ENCODE measurements at regions not wholly inside any gene's neighbourhood (a gene's known extent, or its start where the extent isn't known, plus 50 kb on each side); places are given as distances from the start of the nearest gene placed in this dataset.
"Not testable (repeated sequence)": the region's sequence is repeated elsewhere in the genome, so short reads cannot be mapped to it uniquely, and the experiment has no call there.

- TF ChIP-seq ZNF114 (tag by site-specific recombination; IDR thresholded peaks at IDR 0.05), result no peak
- TF ChIP-seq ZNF24 (tag by site-specific recombination; IDR thresholded peaks at IDR 0.05), result no peak
- TF ChIP-seq ZNF223 (tag by site-specific recombination; IDR thresholded peaks at IDR 0.05), result no peak
- no peak for TF ChIP-seq ZNF354C (tag by site-specific recombination; IDR thresholded peaks at IDR 0.05; ENCODE audit: borderline replicate concordance, low read depth)
Observed at GRCh38 chr5:124614105-124614504, 132.3 kb downstream of the ZNF608 start (continued).

DNA sequence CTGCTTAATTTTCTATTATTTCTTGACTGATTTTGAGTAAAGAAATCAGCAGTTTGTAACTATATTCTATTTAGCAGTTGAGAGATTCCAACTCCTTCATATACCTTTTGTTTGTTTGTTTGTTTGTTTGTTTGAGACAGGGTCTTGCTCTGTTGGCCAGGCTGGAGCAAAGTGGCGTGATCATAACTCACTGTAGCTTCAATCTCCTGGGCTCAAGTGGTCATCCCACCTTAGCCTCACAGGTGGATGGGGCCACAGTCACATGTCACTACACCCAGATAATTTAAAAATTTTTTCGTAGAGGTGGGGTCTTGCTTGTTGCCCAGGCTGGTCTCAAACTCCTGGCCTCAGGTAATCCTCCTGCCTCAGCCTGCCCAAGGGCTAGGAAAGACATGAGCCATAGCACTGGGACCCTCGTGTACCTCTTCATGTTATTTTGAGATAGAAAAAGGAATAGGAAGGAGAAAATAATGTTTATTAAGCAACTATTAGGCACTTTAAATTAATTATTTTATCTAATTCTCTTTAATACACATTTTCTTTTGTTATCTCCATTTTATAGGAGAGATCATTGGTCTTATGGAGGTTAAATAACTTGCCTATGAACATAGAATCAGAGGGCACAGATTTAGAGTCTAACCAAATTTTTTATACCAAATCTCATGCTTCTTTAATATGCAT lies 133.0 kb downstream of the ZNF608 start:
- ChIA-PET CTCF (no interaction called here), POLR2A (interaction anchor here (1.2 kb wide), 1 partner anchor 14 kb away, joined by 3 read pairs; no protein-coding TSS in a partner anchor)
- no peaks in the 10 kb centered on the region for H3K9me3 ChIP-seq (ENCODE audit: control insufficient read depth, insufficient read depth, low read depth, low read length)
- no peaks in the 10 kb centered on the region for H3K36me3 ChIP-seq (ENCODE audit: control insufficient read depth in 2 of 2, insufficient read depth in 1 of 2, low read length in 2 of 2)
- H3K27ac ChIP-seq (ENCODE audit: extremely low read depth, low read depth, low read length), result no peak overlapping the region
- H3K4me3 ChIP-seq (ENCODE audit: low read depth, low read length), result no peak overlapping the region
- H3K4me1 ChIP-seq (ENCODE audit: control insufficient read depth, insufficient read depth, low read length), result 0 out of 2 replicates have a peak, but pooled peaks cover 8% of the 10 kb centered on the region
- TF ChIP-seq ZNF169 (tag by site-specific recombination; IDR thresholded peaks at IDR 0.05) (no peak), ZNF121 (tag by site-specific recombination; IDR thresholded peaks at IDR 0.05) (peak; percentile 97), ZNF664 (tag by site-specific recombination; IDR thresholded peaks at IDR 0.05) (peak; percentile 68), KLF9 (tag by site-specific recombination; IDR thresholded peaks at IDR 0.05; ENCODE audit: low read depth) (no peak), ZNF214 (tag by site-specific recombination; IDR thresholded peaks at IDR 0.05; ENCODE audit: borderline replicate concordance) (no peak), GFI1B (tag by site-specific recombination; IDR thresholded peaks at IDR 0.05) (no peak)

DNA sequence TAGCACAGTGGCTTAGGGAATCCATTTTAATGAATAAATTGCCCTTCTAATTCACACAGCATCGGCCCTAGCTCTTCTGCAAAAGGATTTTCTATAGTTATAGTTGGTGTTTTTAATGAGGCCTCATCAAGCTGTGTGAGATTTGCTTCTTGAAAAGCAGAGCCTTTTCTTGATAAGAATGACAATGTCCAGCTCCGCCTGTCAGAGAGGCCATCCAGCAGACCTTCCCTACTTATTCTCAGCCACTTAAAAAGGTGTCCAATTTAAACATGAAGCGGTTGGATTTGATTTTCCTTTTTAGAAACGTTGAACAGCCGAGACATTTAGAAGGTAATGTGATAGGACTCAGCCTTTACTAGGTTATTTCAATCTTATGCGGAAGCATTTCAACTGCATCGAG lies 134.4 kb downstream of the ZNF608 start:
- Histone ChIP-seq H3K36me3 (ENCODE audit: control insufficient read depth in 2 of 2, insufficient read depth in 1 of 2, low read length in 2 of 2) (no peaks in the 10 kb centered on the region), H3K4me3 (ENCODE audit: low read depth, low read length) (no peak overlapping the region), H3K4me1 (ENCODE audit: control insufficient read depth, insufficient read depth, low read length) (0 out of 2 replicates have a peak, but pooled peaks cover 8% of the 10 kb centered on the region), H3K27ac (ENCODE audit: extremely low read depth, low read depth, low read length) (no peak overlapping the region), H3K9me3 (ENCODE audit: control insufficient read depth, insufficient read depth, low read depth, low read length) (no peaks in the 10 kb centered on the region)
- TF ChIP-seq, protein P1, sequence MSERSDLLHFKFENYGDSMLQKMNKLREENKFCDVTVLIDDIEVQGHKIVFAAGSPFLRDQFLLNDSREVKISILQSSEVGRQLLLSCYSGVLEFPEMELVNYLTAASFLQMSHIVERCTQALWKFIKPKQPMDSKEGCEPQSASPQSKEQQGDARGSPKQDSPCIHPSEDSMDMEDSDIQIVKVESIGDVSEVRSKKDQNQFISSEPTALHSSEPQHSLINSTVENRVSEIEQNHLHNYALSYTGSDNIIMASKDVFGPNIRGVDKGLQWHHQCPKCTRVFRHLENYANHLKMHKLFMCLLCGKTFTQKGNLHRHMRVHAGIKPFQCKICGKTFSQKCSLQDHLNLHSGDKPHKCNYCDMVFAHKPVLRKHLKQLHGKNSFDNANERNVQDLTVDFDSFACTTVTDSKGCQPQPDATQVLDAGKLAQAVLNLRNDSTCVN (tag by site-specific recombination; optimal IDR thresholded peaks at IDR 0.05), result no peak
- TF ChIP-seq ZNF610 (tag by site-specific recombination; IDR thresholded peaks at IDR 0.05; ENCODE audit: borderline replicate concordance), result no peak
- TF ChIP-seq TRIM28 (IDR thresholded peaks at IDR 0.05; ENCODE audit: borderline replicate concordance, low read length), result no peak
- no peak for TF ChIP-seq ZNF629 (tag by site-specific recombination; IDR thresholded peaks at IDR 0.05)
- no peak for TF ChIP-seq ZBTB1 (tag by site-specific recombination; IDR thresholded peaks at IDR 0.05)
- TF ChIP-seq GFI1B (tag by site-specific recombination; IDR thresholded peaks at IDR 0.05), result no peak
- TF ChIP-seq ZNF37A (tag by site-specific recombination; IDR thresholded peaks at IDR 0.05), result no peak
- no peak for TF ChIP-seq ZNF121 (tag by site-specific recombination; IDR thresholded peaks at IDR 0.05)
- no peak for TF ChIP-seq REPIN1 (tag by site-specific recombination; IDR thresholded peaks at IDR 0.05; ENCODE audit: low read depth)
- no peak for TF ChIP-seq ZNF2 (tag by site-specific recombination; IDR thresholded peaks at IDR 0.05)
- no peak for TF ChIP-seq YY2 (tag by site-specific recombination; IDR thresholded peaks at IDR 0.05)
- ChIA-PET POLR2A (no interaction called here), CTCF (no interaction called here)

DNA sequence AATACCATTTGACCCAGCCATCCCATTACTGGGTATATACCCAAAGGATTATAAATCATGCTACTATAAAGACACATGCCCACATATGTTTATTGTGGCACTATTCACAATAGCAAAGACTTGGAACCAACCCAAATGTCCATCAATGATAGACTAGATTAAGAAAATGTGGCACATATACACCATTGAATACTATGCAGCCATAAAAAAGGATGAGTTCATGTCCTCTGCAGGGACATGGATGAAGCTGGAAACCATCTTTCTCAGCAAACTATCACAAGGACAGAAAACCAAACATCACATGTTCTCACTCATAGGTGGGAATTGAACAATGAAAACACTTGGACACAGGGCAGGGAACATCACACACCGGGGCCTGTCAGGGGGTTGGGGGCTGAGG lies 135.2 kb downstream of the ZNF608 start:
- CTCF ChIA-PET; H3K36me3 ChIP-seq (ENCODE audit: control insufficient read depth in 2 of 2, insufficient read depth in 1 of 2, low read length in 2 of 2); POLR2A ChIA-PET; H3K9me3 ChIP-seq (ENCODE audit: control insufficient read depth, insufficient read depth, low read depth, low read length); H3K4me3 ChIP-seq (ENCODE audit: low read depth, low read length); H3K4me1 ChIP-seq (ENCODE audit: control insufficient read depth, insufficient read depth, low read length); H3K27ac ChIP-seq (ENCODE audit: extremely low read depth, low read depth, low read length): not testable (repeated sequence)
- TF ChIP-seq, protein P2, sequence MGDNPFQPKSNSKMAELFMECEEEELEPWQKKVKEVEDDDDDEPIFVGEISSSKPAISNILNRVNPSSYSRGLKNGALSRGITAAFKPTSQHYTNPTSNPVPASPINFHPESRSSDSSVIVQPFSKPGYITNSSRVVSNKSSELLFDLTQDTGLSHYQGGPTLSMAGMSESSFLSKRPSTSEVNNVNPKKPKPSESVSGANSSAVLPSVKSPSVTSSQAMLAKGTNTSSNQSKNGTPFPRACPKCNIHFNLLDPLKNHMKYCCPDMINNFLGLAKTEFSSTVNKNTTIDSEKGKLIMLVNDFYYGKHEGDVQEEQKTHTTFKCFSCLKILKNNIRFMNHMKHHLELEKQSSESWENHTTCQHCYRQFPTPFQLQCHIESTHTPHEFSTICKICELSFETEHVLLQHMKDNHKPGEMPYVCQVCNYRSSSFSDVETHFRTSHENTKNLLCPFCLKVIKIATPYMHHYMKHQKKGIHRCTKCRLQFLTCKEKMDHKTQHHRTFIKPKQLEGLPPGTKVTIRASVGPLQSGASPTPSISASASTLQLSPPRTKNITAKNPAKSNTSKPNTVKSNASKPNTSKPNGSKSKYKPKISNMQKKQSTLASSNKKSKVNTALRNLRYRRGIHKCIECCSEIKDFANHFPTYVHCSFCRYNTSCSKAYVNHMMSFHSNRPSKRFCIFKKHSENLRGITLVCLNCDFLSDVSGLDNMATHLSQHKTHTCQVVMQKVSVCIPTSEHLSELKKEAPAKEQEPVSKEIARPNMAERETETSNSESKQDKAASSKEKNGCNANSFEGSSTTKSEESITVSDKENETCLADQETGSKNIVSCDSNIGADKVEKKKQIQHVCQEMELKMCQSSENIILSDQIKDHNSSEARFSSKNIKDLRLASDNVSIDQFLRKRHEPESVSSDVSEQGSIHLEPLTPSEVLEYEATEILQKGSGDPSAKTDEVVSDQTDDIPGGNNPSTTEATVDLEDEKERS (tag by site-specific recombination; IDR thresholded peaks at IDR 0.05), result 0 out of 2 replicates have a peak, but pooled peaks have one; percentile 21
- peak; percentile 94 for TF ChIP-seq ZNF146 (tag by site-specific recombination; IDR thresholded peaks at IDR 0.05)
- TF ChIP-seq ZNF580 (tag by site-specific recombination; IDR thresholded peaks at IDR 0.05), result peak; percentile 78

GRCh38 chr5:124609685-124610084 lies 136.8 kb downstream of the ZNF608 start:
- H3K4me1 ChIP-seq (ENCODE audit: control insufficient read depth, insufficient read depth, low read length); H3K36me3 ChIP-seq (ENCODE audit: control insufficient read depth in 2 of 2, insufficient read depth in 1 of 2, low read length in 2 of 2); H3K9me3 ChIP-seq (ENCODE audit: control insufficient read depth, insufficient read depth, low read depth, low read length); H3K4me3 ChIP-seq (ENCODE audit: low read depth, low read length); POLR2A ChIA-PET; H3K27ac ChIP-seq (ENCODE audit: extremely low read depth, low read depth, low read length): not testable (repeated sequence)
- CTCF ChIA-PET, result interaction anchor here (0.6 kb wide), 1 partner anchor 175 kb away, joined by 3 read pairs; no protein-coding TSS in a partner anchor

Data from HEK293 (cell line).